HepG2 (cell line): ENCODE measurements at regions not wholly inside any gene's neighbourhood (a gene's known extent, or its start where the extent isn't known, plus 50 kb on each side); places are given as distances from the start of the nearest gene placed in this dataset.
"Not testable (repeated sequence)": the region's sequence is repeated elsewhere in the genome, so short reads cannot be mapped to it uniquely, and the experiment has no call there.

Source experiments
- ATAC-seq: fragments of 200-7000 bp; cut with Tn5 transposase; 3 replicates; pipeline ENCODE4 v1.9.1; 2020; ENCODE audit warnings: mild to moderate bottlenecking, moderate library complexity
- BruUV-seq: library from RNA; stranded (reverse); fragments of 400-500 nt; replicated peaks from 2 replicates; lab custom pipeline; 2021; lab: Mats Ljungman, UMichigan
- CTCF ChIA-PET: fragments of 300-600 bp; formaldehyde crosslinking; extraction: SDS; loops from one replicate; lab custom pipeline; 2021; ENCODE audit warnings: low total read pairs, inconsistent platforms, low intra/inter-chr PET ratio; lab: Yijun Ruan, JAX
- POLR2A ChIA-PET: fragments of 350-600 bp; sonication (Branson Sonifier 250); formaldehyde crosslinking; loops from one replicate; lab custom pipeline; 2020; ENCODE audit warnings: antibody characterized with exemption, inconsistent platforms; lab: Yijun Ruan, JAX
- DNase-seq: peaks from one replicate; pipeline ENCODE4 v3.0.0-alpha.2; 2015; ENCODE audit warnings: low spot score
- FAIRE-seq: peaks from 3 replicates; lab custom pipeline; 2011; peaks lifted over from hg19 to GRCh38; lab: Jason Lieb, UNC
- H2AFZ ChIP-seq: one replicate; pipeline ENCODE4 v1.6.1; 2011; ENCODE audit warnings: low read length, inconsistent platforms
- H3K27ac ChIP-seq: fragments of 300-600 bp; 3 replicates; pipeline ENCODE4 v1.8.0; 2011; ENCODE audit warnings: mixed run types, mild to moderate bottlenecking, mixed read lengths, low read length, inconsistent platforms; ENCODE audit not compliant: insufficient read depth; ENCODE audit errors: extremely low read length
- H3K27me3 ChIP-seq, 2 experiments: fragments of 200-600 bp in 1 of 2; 2 replicates in 1 of 2; 3 replicates in 1 of 2; pipeline versions ENCODE4 v1.6.0 to v1.8.0; 2011; ENCODE audit warnings: low read length in 2 of 2, mild to moderate bottlenecking in 2 of 2, moderate library complexity in 2 of 2, inconsistent platforms in 1 of 2; ENCODE audit not compliant: insufficient read depth in 2 of 2, control insufficient read depth in 1 of 2
- H3K36me3 ChIP-seq, 2 experiments: fragments of 200-600 bp in 1 of 2; replicated peaks in 1 of 2; 2 replicates in 1 of 2; 3 replicates in 1 of 2; pipeline versions ENCODE4 v1.5.1 to v1.8.0; 2011; ENCODE audit warnings: low read length in 2 of 2, inconsistent platforms in 1 of 2; ENCODE audit not compliant: insufficient read depth in 2 of 2, control insufficient read depth in 1 of 2
- H3K4me1 ChIP-seq: 2 replicates; pipeline ENCODE4 v1.5.1; 2012; ENCODE audit warnings: low read length, inconsistent platforms; ENCODE audit not compliant: insufficient read depth
- H3K4me2 ChIP-seq: 2 replicates; pipeline ENCODE4 v1.6.0; 2011; ENCODE audit warnings: low read depth, low read length, inconsistent platforms
- H3K4me3 ChIP-seq, 3 experiments: fragments of 200-600 bp in 1 of 3; sonication (generic), shearing (Covaris generic) in 1 of 3; replicated peaks in 1 of 3; 2 replicates each; pipeline ENCODE4 v1.5.1; 2011 to 2016; ENCODE audit warnings: low read length in 3 of 3, inconsistent platforms in 2 of 3, low read depth in 2 of 3, mild to moderate bottlenecking in 2 of 3, control low read depth in 1 of 3, mixed read lengths in 1 of 3; ENCODE audit not compliant: insufficient read depth in 1 of 3
- H3K79me2 ChIP-seq: one replicate; pipeline ENCODE4 v1.6.1; 2011; ENCODE audit warnings: low read length, inconsistent platforms; ENCODE audit not compliant: insufficient read depth
- H3K9ac ChIP-seq: 2 replicates; pipeline ENCODE4 v1.6.0; 2011; ENCODE audit warnings: mild to moderate bottlenecking, low read depth, low read length, inconsistent platforms; ENCODE audit not compliant: insufficient read depth
- H3K9me3 ChIP-seq: 2 replicates; pipeline ENCODE4 v1.5.1; 2012; ENCODE audit warnings: mild to moderate bottlenecking, low read length
- H4K20me1 ChIP-seq: 2 replicates; pipeline ENCODE4 v1.6.0; 2011; ENCODE audit warnings: inconsistent platforms, mild to moderate bottlenecking, low read length, moderate library complexity; ENCODE audit not compliant: insufficient read depth
- NR2F6 ChIP-seq, 2 experiments: IDR thresholded peaks; 2 replicates each; pipeline ENCODE4 v1.6.1; 2016; ENCODE audit warnings: antibody characterized with exemption in 1 of 2, mild to moderate bottlenecking in 1 of 2
- WGBS: methylation state at CpG from one replicate; pipeline ENCODE4 v1.1.6; 2017; ENCODE audit warnings: low lambda C conversion rate; 5-methylcytosine and 5-hydroxymethylcytosine counted together
- in situ Hi-C: cut with HindIII; loops from 2 replicates; pipeline ENCODE4 v1.10.0; 2017; ENCODE audit warnings: low pct_unique_long_range_greater_than_20kb; ENCODE audit not compliant: extremely low pct_ligation_motif_present
- intact Hi-C: fragments of 100-400 bp; cut with micrococcal nuclease; formaldehyde crosslinking; loops from one replicate; pipeline ENCODE4 v1.10.0; 2022; ENCODE audit not compliant: unreplicated experiment
- TF ChIP-seq, protein P1 (sequence below): sonication (generic); formaldehyde crosslinking; IDR thresholded peaks from 2 replicates; pipeline ENCODE4 v1.4.0; 2020; ENCODE audit warnings: missing genetic modification reagents

DNA sequence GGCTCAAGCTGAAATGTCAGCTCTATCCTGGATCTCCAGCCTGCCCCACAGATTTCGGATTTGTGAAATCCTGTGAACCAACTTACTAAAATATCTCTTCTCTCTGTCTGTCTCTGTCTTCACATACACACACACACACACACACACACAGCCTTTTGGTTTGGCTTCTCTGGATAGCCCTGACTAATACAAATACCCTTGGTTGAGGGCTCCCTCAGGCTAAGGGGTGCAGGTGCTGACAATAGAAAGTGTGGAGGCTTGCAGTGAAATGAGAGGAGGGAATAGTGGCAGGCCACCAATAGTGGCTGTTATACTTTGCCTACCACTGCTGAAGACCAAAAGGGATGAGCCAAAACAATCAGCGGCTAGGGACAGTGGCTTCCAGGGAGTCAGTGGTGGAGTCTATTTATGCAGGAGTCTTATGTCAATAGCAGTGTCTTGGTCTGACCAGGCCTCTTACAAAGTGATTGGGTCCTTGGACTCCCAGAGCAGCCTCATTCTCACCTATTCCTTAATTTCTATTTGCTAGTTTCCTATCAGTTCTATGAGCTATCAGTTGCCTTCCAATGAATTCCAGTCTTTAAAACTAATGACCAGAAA is 93.2 kb upstream of the GAS1 start (continued):
- TF ChIP-seq, protein P1, sequence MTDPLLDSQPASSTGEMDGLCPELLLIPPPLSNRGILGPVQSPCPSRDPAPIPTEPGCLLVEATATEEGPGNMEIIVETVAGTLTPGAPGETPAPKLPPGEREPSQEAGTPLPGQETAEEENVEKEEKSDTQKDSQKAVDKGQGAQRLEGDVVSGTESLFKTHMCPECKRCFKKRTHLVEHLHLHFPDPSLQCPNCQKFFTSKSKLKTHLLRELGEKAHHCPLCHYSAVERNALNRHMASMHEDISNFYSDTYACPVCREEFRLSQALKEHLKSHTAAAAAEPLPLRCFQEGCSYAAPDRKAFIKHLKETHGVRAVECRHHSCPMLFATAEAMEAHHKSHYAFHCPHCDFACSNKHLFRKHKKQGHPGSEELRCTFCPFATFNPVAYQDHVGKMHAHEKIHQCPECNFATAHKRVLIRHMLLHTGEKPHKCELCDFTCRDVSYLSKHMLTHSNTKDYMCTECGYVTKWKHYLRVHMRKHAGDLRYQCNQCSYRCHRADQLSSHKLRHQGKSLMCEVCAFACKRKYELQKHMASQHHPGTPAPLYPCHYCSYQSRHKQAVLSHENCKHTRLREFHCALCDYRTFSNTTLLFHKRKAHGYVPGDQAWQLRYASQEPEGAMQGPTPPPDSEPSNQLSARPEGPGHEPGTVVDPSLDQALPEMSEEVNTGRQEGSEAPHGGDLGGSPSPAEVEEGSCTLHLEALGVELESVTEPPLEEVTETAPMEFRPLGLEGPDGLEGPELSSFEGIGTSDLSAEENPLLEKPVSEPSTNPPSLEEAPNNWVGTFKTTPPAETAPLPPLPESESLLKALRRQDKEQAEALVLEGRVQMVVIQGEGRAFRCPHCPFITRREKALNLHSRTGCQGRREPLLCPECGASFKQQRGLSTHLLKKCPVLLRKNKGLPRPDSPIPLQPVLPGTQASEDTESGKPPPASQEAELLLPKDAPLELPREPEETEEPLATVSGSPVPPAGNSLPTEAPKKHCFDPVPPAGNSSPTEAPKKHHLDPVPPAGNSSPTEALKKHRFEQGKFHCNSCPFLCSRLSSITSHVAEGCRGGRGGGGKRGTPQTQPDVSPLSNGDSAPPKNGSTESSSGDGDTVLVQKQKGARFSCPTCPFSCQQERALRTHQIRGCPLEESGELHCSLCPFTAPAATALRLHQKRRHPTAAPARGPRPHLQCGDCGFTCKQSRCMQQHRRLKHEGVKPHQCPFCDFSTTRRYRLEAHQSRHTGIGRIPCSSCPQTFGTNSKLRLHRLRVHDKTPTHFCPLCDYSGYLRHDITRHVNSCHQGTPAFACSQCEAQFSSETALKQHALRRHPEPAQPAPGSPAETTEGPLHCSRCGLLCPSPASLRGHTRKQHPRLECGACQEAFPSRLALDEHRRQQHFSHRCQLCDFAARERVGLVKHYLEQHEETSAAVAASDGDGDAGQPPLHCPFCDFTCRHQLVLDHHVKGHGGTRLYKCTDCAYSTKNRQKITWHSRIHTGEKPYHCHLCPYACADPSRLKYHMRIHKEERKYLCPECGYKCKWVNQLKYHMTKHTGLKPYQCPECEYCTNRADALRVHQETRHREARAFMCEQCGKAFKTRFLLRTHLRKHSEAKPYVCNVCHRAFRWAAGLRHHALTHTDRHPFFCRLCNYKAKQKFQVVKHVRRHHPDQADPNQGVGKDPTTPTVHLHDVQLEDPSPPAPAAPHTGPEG (CRISPR knock-in tag), result no peak
- TF ChIP-seq NR2F6 (IDR thresholded peaks at IDR 0.05) (no peak), NR2F6 (CRISPR knock-in tag; IDR thresholded peaks at IDR 0.05) (no peak)

DNA sequence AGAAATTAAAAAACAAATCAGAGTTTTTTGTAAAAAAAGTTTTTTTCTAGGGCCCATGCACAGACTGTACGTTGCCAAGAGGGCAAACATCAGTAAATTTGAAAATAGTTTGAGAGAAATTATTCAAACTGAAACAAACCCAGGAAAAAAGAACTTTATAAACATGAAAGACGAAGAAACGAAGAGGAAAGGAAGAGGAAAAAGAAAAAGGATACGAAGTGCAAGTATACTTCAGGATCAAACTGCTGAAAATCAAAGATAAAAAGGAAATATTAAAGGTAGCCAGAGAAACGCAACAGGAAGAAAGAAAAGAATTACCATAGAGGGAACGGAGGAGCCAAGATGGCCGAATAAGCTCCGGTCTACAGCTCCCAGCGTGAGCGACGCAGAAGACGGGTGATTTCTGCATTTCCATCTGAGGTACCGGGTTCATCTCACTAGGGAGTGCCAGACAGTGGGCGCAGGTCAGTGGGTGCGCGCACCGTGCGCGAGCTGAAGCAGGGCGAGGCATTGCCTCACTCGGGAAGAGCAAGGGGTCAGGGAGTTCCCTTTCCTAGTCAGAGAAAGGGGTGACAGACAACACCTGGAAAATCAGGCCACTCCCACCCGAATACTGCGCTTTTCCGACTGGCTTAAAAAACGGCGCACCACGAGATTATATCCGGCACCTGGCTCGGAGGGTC is 94.4 kb upstream of the GAS1 start:
- H3K4me1 ChIP-seq, ATAC-seq, intact Hi-C loops, POLR2A ChIA-PET, FAIRE-seq, H3K27ac ChIP-seq, H3K4me2 ChIP-seq, H2AFZ ChIP-seq, H3K9ac ChIP-seq, H4K20me1 ChIP-seq, BruUV-seq, DNase-seq, H3K79me2 ChIP-seq, H3K36me3 ChIP-seq, H3K27me3 ChIP-seq, in situ Hi-C loops, H3K4me3 ChIP-seq, CTCF ChIA-PET, H3K9me3 ChIP-seq: not testable (repeated sequence)
- 73% methylated on average over 16 of the region's 29 CpGs for WGBS

DNA sequence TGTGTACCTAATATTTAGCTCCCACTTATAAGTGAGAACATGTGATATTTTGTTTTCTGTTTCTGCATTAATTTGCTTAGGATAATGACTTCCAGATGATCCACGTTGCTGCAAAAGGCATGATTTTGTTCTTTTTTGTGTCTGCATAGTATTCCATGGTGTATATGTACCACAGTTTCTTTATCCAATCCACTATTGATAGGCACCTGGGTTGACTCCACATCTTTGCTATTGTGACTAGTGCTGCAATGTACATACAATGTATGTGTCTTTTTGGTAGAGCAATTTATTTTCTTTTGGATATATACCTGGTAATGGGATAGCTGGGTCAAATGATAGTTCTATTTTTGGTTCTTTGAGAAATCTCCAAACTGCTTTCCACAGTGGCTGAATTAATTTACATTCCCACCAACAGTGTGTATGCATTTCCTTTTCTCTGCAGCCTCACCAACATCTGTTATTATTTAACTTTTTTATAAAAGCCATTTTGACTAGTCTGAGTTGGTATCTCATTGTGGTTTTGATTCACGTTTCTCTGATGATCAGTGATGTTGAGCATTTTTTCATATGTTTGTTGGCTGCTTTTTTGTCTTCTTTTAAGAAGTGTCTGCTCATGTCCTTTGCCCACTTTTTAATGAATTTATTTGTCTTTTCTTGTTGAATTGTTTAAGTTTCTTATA is 102.8 kb upstream of the GAS1 start:
- H4K20me1 ChIP-seq, CTCF ChIA-PET, H3K4me2 ChIP-seq, H3K4me1 ChIP-seq, intact Hi-C loops, H2AFZ ChIP-seq, POLR2A ChIA-PET, H3K79me2 ChIP-seq, FAIRE-seq, H3K4me3 ChIP-seq, H3K27ac ChIP-seq, H3K9me3 ChIP-seq, DNase-seq, H3K36me3 ChIP-seq, BruUV-seq, ATAC-seq, H3K27me3 ChIP-seq, H3K9ac ChIP-seq, in situ Hi-C loops: not testable (repeated sequence)
- 1% methylated on average over 2 of the region's 2 CpGs for WGBS
